Activated CD8-positive, alpha-beta memory T cell treated with anti-CD3 and anti-CD28 coated beads, Interleukin-2, amount 50 U/mL, for 1 hour (primary cell): ENCODE measurements at regions not wholly inside any gene's neighbourhood (a gene's known extent, or its start where the extent isn't known, plus 50 kb on each side); places are given as distances from the start of the nearest gene placed in this dataset.
"Not testable (repeated sequence)": the region's sequence is repeated elsewhere in the genome, so short reads cannot be mapped to it uniquely, and the experiment has no call there.

Source experiments
- DNase-seq: peaks from one replicate; pipeline ENCODE4 v3.0.0-alpha.2; 2020; ENCODE audit errors: extremely low read depth

- no peak for DNase-seq
Observed at GRCh38 chrX:45683914-45684313, 483.2 kb upstream of the DIPK2B start.

GRCh38 chrX:45681891-45682290, 481.2 kb upstream of the DIPK2B start:
- no peak for DNase-seq

GRCh38 chrX:45669715-45670340, 469.2 kb upstream of the DIPK2B start:
- no peak for DNase-seq

- no peak for DNase-seq
Observed at GRCh38 chrX:45668686-45669443, 468.2 kb upstream of the DIPK2B start.

- no peak for DNase-seq
Observed at GRCh38 chrX:45667666-45668065, 467.0 kb upstream of the DIPK2B start.

GRCh38 chrX:45664727-45665290, 464.1 kb upstream of the DIPK2B start:
- no peak for DNase-seq

- DNase-seq = no peak
Observed at GRCh38 chrX:45660477-45660876, 459.8 kb upstream of the DIPK2B start.

GRCh38 chrX:45633419-45633818, 432.7 kb upstream of the DIPK2B start:
- no peak for DNase-seq

- no peak for DNase-seq
Observed at GRCh38 chrX:45632506-45632905, 431.8 kb upstream of the DIPK2B start.

- no peak for DNase-seq
Observed at GRCh38 chrX:45630078-45630477, 429.4 kb upstream of the DIPK2B start.

- no peak for DNase-seq
Observed at GRCh38 chrX:45628041-45628440, 427.4 kb upstream of the DIPK2B start.

- no peak for DNase-seq
Observed at GRCh38 chrX:45623266-45623665, 422.6 kb upstream of the DIPK2B start.

- no peak for DNase-seq
Observed at GRCh38 chrX:45622538-45622937, 421.9 kb upstream of the DIPK2B start.

GRCh38 chrX:45622042-45622423, 421.4 kb upstream of the DIPK2B start:
- no peak for DNase-seq

- no peak for DNase-seq
Observed at GRCh38 chrX:45621376-45622041, 420.8 kb upstream of the DIPK2B start.

- DNase-seq = no peak
Observed at GRCh38 chrX:45619290-45619689, 418.6 kb upstream of the DIPK2B start.

GRCh38 chrX:45615591-45615990, 414.9 kb upstream of the DIPK2B start:
- DNase-seq = not testable (repeated sequence)

GRCh38 chrX:45614853-45615252, 414.2 kb upstream of the DIPK2B start:
- no peak for DNase-seq

- no peak for DNase-seq
Observed at GRCh38 chrX:45602151-45602550, 401.5 kb upstream of the DIPK2B start.

GRCh38 chrX:45601052-45601451, 400.4 kb upstream of the DIPK2B start:
- no peak for DNase-seq

GRCh38 chrX:45598861-45599260, 398.2 kb upstream of the DIPK2B start:
- no peak for DNase-seq

GRCh38 chrX:45596188-45596808, 395.6 kb upstream of the DIPK2B start:
- DNase-seq = no peak
